ENCODE measurements at regions not wholly inside any gene's neighbourhood (a gene's known extent, or its start where the extent isn't known, plus 50 kb on each side); places are given as distances from the start of the nearest gene placed in this dataset.

DNA sequence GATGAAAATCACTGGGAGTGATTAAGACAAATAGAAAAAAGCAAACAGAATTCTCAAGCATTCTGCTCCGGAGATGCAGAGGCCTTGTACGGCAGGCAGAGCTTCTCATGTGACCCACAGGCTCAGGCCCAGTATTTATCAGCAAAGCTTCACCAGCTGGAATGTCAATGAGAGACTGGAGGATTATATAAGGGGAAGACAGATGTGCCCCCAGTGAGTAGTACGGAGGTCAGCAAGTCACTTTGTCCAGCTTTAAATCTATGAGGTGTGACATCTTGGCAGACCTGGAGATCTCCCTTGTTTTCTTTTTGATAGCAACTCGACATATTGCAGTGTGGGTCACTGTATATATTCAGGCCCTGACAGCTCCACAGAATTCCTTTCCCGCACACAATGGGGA, 106.8 kb downstream of the HHIPL2 start:
- no peak for TF ChIP-seq CTCF (conservative IDR thresholded peaks at IDR 0.05; ENCODE audit: low read length)
- TF ChIP-seq EZH2phosphoT487 (IDR thresholded peaks at IDR 0.05; ENCODE audit: borderline replicate concordance), result no peak
